Tibial nerve (tissue), 4 donors: ENCODE measurements at regions not wholly inside any gene's neighbourhood (a gene's known extent, or its start where the extent isn't known, plus 50 kb on each side); places are given as distances from the start of the nearest gene placed in this dataset.

Experiments used
- CTCF ChIP-seq, 5 experiments: fragments of 200-600 bp in 3 of 5; fragments of 450-650 bp in 2 of 5; sonication (generic) in 3 of 5; IDR thresholded peaks; one replicate each; pipeline ENCODE4 v1.5.1; 2016 to 2019; ENCODE audit warnings: antibody characterized with exemption in 5 of 5, mild to moderate bottlenecking in 3 of 5, moderate library complexity in 2 of 5
- EP300 ChIP-seq, 2 donors: sonication (generic); formaldehyde crosslinking; IDR thresholded peaks; one replicate each; pipeline ENCODE4 v1.6.1; 2017; ENCODE audit warnings: antibody characterized with exemption in 2 of 2, mild to moderate bottlenecking in 1 of 2
- POLR2A ChIP-seq, 2 donors: fragments of 450-650 bp; IDR thresholded peaks; one replicate each; pipeline ENCODE4 v1.6.1; 2017; ENCODE audit warnings: antibody characterized with exemption in 2 of 2, mild to moderate bottlenecking in 2 of 2, moderate library complexity in 2 of 2

GRCh38 chr11:13110929-13111812 is 102.1 kb downstream of the RASSF10 start:
- TF ChIP-seq POLR2A (IDR thresholded peaks at IDR 0.05) (no peak), CTCF (IDR thresholded peaks at IDR 0.05) (no peak), EP300 (IDR thresholded peaks at IDR 0.05) (no peak)
